LNCaP clone FGC (cell line): ENCODE measurements at regions not wholly inside any gene's neighbourhood (a gene's known extent, or its start where the extent isn't known, plus 50 kb on each side); places are given as distances from the start of the nearest gene placed in this dataset.

Experiments used
- DNase-seq: peaks from one replicate; pipeline ENCODE4 v3.0.0-alpha.2; 2011; ENCODE audit warnings: low read depth
- H3K4me3 ChIP-seq: 2 replicates; pipeline ENCODE4 v1.5.1; 2011; ENCODE audit warnings: mild to moderate bottlenecking, low read depth, low read length, control low read depth
- TF ChIP-seq, protein P1 (sequence below): IDR thresholded peaks from 2 replicates; pipeline ENCODE4 v1.5.1; 2012; ENCODE audit warnings: mild to moderate bottlenecking; ENCODE audit not compliant: control insufficient read depth, insufficient read depth; ENCODE audit errors: extremely low read depth

- TF ChIP-seq, protein P1, sequence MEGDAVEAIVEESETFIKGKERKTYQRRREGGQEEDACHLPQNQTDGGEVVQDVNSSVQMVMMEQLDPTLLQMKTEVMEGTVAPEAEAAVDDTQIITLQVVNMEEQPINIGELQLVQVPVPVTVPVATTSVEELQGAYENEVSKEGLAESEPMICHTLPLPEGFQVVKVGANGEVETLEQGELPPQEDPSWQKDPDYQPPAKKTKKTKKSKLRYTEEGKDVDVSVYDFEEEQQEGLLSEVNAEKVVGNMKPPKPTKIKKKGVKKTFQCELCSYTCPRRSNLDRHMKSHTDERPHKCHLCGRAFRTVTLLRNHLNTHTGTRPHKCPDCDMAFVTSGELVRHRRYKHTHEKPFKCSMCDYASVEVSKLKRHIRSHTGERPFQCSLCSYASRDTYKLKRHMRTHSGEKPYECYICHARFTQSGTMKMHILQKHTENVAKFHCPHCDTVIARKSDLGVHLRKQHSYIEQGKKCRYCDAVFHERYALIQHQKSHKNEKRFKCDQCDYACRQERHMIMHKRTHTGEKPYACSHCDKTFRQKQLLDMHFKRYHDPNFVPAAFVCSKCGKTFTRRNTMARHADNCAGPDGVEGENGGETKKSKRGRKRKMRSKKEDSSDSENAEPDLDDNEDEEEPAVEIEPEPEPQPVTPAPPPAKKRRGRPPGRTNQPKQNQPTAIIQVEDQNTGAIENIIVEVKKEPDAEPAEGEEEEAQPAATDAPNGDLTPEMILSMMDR, result no peak
- no peak overlapping the region for H3K4me3 ChIP-seq
- no peak for DNase-seq
These were observed 889.7 kb downstream of the CDH9 start for GRCh38 chr5:26148569-26149107.

DNA sequence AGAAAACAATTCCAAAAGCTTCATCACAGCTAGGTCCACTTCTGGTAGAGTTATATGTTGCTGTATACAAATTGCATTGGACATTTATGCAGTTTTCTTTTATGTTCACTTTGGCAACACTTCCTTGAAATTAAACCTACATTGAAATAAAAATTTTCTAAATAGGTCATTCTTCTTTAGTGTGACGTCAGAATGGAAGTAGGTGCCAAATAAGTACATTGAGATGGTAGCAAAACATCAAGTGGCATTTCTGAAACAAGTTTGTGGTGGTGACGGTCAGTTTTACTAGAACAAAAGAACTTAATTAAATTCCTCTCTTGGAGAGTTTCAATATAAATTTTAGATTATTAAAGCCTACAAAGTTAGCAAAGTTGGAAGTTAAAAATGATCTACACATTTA, 895.1 kb downstream of the CDH9 start:
- no peak overlapping the region for H3K4me3 ChIP-seq
- TF ChIP-seq, protein P1, result no peak
- no peak for DNase-seq

- DNase-seq, result peak; percentile 11
These were observed 917.0 kb downstream of the CDH9 start for GRCh38 chr5:26121338-26121737.

GRCh38 chr5:26104175-26104574, 934.2 kb downstream of the CDH9 start:
- no peak for DNase-seq
- no peak overlapping the region for H3K4me3 ChIP-seq
- TF ChIP-seq, protein P1, result no peak

More at GRCh38 chr5:26121338-26121737, 917.0 kb downstream of the CDH9 start:
- TF ChIP-seq, protein P1, result peak; percentile 35
- no peak overlapping the region for H3K4me3 ChIP-seq

GRCh38 chr5:26060212-26060611, 978.2 kb downstream of the CDH9 start:
- no peak for DNase-seq
- no peak overlapping the region for H3K4me3 ChIP-seq
- TF ChIP-seq, protein P1, result no peak

DNA sequence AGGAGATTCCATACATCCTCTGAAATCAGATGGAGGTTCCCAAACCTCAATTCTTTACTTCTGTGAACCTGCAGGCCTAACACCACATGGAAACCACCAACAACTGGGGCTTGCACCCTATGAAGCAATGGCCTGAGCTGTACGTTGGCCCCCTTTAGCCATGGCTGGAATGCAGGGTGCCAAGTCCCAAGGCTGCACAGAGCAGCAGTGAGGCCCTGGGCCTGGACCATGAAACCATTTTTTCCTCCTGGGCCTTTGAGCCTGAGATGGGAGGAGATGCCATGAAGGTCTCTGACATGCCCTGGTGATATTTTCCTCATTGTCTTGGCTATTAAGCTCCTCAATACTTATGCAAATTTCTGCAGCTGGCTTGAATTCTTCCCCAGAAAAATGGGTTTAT, 983.8 kb downstream of the CDH9 start:
- no peak overlapping the region for H3K4me3 ChIP-seq
- TF ChIP-seq, protein P1, result no peak
- no peak for DNase-seq

DNA sequence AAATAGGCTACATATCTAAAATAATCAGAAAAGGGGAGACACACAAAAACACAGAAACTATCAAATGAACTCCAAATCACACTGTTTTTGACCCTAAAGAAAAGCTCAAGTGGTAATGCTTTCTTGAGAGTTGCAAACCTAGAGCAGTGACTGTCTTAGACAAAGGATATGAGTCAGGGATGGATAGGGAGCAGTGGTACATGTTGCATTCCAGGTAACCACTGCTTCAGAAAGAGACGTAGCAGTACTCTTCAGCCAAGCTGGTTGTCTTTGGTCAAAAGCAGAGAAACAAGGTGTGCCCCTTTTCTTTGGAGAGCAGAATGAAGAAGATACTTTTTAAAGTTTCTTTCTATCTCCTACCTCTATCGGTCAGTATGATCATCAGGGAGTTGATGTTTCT, 1003.6 kb downstream of the CDH9 start:
- TF ChIP-seq, protein P1, result no peak
- no peak for DNase-seq
- no peak overlapping the region for H3K4me3 ChIP-seq
